CD4-positive, alpha-beta T cell treated with Interleukin-2 at 100 ng/mL for 4 hours (primary cell): ENCODE measurements at regions not wholly inside any gene's neighbourhood (a gene's known extent, or its start where the extent isn't known, plus 50 kb on each side); places are given as distances from the start of the nearest gene placed in this dataset.

Experiments used
- DNase-seq: peaks from one replicate; pipeline ENCODE4 v3.0.0-alpha.2; 2020; ENCODE audit warnings: low spot score

DNA sequence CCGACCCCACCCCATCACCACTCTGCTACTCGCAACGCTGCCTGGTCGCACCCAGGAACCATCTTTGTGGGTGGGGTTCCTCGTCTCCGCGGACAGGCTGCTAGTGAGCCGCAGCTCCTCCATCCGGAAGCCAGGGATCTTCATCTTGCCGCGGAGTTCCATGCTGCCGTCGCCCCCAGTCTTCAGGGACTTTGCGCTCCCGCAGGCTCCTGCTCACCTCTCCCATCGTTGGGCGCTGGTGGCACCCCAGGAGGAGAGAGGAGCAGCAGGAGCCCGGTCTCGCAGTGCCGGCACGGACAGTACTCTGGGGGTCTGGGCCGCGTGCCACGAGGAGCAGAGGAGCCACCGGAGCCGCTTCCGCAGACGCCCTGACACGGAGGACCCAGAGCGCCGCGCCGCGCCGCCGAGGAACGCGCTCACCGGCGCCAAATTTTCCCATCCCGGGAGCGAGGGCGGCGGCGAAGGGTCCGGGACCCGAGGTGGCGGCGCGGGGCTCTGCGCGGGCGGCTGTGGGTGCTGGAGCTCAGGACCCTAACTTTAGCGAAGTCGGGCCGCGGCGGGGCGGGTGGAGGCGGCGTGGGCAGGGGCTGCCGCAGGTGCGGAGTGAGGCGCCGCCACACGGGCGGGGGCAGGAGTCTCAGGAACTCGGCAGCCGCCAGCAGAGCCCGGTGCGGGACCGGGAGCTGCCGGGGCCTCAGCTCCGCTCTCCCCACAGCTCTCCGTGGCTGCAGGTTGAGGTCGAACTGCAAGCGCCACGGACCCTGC, 750.1 kb upstream of the SORCS1 start:
- no peak for DNase-seq

DNA sequence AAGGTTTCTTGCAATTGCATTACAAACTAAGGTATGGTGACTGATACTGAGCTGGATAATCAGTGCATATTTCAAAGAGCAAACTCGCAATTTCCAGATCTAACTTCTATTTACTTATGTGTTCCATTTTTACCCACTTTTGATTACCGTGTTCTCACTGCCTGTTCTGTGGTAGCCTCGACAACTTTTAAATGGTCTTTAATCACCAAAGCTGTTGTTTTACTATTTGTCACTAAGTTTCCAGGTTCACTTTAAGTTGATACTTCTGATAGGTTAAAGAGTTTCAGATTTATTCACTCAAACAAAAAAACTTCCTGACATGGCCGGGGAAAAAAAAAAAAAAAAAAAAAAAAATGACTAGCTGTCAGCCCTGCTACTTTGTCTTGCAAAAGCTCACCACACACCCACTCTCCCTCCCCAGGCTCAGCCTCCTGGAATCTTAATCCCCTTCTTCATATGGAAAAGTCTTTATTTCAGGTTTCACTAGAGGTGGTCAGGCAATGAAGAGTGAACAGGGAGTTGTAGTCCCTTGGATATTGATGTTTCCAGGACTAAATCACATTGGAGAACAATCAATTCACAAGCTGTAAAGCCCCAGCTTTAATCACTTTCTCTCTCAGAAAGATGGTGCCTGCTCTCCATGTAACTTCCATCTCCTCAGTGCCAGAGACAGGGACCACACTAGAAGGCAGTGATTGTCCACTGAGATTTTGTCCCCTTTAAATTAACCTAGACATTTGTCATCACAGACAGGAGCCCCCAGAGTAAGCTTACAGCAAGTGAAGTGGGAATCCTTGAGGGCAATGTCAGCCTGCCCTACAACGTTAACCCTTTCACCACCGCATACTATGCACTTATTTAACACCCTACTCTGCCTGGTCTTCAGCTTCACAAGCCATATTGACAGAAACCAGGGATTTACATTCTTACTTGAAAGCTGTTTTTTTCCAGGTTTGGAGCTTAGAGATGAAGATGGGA, 749.1 kb upstream of the SORCS1 start:
- no peak for DNase-seq

GRCh38 chr10:107901076-107901475, 736.6 kb upstream of the SORCS1 start:
- no peak for DNase-seq

- no peak for DNase-seq
Observed at GRCh38 chr10:107900131-107900530, 735.6 kb upstream of the SORCS1 start.

DNA sequence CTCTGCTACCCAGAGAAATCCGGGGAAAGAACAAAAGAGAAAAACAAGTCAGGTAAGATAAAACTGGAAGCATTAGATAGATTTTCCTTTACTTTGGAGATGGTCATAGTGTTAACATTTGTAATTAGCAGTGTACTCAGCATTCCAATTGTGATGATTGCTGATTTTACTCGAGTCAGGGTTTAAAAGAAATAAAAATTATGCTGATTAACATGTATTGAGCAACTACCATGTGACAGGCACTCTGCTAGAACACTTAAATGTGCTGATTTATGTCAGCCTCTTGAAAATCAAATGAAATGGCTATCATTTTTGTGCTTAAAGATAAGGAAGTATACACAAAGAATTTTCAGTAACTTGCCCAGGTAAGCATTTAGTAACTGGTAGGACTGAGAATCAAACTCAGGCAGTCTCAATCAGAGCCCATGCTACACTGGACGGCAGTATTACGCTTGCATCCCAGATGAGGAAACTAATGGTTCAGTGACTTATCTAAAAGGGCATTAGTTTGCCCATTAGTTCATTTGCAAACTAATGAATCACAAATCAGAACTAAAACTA, 735.1 kb upstream of the SORCS1 start:
- no peak for DNase-seq

GRCh38 chr10:107899075-107899474, 734.6 kb upstream of the SORCS1 start:
- no peak for DNase-seq

- no peak for DNase-seq
Observed at GRCh38 chr10:107898392-107898791, 733.9 kb upstream of the SORCS1 start.

GRCh38 chr10:107894516-107894915, 730.0 kb upstream of the SORCS1 start:
- DNase-seq, result no peak

GRCh38 chr10:107889105-107889504, 724.6 kb upstream of the SORCS1 start:
- no peak for DNase-seq

- no peak for DNase-seq
Observed at GRCh38 chr10:107880185-107880584, 715.7 kb upstream of the SORCS1 start.

GRCh38 chr10:107873007-107873406, 708.5 kb upstream of the SORCS1 start:
- no peak for DNase-seq

GRCh38 chr10:107865691-107866090, 701.2 kb upstream of the SORCS1 start:
- no peak for DNase-seq

DNA sequence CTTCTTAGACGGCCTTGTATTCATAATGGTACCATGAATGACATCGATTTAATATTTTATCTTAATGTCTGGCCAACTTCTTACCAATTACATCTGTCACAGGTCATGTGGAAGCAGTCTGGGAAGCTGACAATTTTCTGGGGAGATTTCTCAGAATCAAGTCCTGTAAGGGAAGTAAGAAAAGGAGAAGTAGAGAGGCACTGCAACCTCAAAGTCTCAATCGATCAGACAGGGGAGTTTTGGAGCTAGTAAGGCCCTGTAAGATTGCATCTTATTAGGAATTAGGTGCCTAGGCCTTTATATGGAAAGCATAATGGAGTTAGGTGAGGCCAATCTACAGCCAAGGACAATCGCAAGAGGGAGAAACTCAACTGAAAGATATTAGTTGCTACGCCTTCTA, 694.6 kb upstream of the SORCS1 start:
- no peak for DNase-seq

GRCh38 chr10:107856047-107856315, 691.5 kb upstream of the SORCS1 start:
- DNase-seq, result no peak

DNA sequence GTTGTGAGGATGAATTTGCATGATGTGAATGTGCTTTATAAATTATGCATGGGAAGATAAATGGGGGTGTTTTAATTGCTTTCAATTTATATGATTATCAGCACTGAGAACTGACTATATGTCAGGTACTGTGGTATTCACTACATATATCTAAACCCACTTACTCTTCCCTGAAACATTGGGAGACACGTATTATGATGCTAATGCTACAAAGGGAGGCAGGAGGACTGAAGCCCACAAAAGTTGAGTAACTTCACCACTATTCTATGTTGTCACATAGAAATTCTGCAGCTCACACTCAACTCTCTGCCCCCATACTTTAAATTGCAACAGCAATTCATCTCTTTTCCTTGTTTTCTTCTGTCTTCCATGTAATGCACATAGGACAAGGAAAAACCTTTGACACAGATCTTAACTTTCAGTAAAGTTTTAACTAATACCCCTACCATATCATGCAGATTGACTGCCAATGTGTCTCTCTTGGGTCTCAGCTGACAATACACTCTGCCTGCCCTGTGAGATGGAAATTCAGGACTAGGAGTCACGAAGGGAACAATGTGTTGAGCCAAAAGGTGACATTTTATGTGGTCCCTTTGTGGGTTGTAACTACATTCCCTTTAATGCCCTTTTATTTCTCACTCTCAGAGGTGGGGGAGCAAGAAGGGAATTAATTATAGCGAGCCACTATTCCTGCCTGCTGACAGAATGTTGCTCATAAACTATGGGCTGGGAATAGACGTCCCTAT, 691.0 kb upstream of the SORCS1 start:
- no peak for DNase-seq

DNA sequence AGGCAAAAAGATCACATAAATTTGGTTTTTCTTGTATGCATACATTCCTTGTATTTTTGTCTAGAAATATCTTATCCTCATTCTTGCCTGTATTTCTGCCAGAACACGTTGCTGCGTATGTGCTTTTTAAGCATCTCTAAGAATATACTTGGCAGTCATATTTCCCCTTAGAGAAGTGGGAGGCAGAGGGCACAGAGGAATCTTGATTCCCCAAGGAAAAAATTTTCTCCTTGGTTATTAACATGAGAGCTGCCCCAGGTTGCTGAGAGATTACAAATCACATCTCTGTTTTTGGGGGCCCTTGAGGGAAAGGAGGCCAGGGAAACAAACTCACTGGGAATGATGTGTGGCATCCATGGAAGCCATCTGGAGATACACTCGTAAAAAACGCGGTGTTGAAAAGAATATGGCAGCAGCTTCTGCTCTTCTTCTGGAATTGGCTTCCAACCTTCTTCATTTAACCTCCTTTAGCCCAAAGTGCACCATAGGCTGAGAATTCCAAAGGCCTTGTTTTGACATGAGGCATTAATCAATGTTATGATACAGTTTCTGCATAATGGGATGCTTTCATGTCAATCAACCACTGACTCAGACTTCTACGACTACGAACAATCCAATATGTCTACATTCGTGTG, 684.3 kb upstream of the SORCS1 start:
- no peak for DNase-seq

- DNase-seq, result no peak
Observed at GRCh38 chr10:107847620-107848019, 683.1 kb upstream of the SORCS1 start.

DNA sequence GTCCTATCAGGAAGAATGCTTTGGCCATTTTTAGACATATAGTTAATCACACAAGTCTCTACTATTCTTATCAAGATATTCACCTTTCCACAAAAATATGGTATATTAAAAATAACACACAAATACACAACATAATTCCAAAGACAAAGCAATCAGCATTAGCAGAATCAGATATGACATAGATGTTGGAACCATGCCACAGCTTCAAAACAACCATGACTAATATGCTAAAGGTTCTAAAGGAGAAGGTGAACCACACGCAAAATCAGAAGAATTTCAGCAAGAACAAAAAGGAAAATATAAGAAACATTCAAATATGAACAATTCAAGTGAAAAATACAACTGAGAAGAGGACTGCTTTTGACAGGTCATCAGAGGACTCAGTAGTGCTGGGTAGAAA, 670.2 kb upstream of the SORCS1 start:
- no peak for DNase-seq

GRCh38 chr10:107831772-107832171, 667.3 kb upstream of the SORCS1 start:
- DNase-seq, result no peak

- no peak for DNase-seq
Observed at GRCh38 chr10:107829161-107829560, 664.7 kb upstream of the SORCS1 start.

DNA sequence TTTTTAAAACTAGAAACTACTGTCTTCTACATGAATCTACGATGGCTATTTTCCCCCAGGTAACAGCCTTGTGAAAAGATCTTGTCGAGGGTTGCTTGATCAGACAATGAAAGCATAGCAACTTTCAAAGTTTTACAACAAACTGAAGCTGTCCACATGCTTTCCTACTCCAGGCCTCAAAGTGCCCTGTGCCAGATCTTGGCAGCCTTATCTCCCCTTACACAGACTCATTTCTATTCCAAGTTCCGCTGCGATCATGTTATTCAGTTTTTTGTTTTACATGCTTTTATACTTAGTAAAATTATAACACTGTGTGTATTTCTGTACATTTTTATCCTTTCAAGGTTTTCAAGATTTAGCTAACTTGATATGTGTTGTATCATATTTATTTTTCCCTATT, 661.7 kb upstream of the SORCS1 start:
- no peak for DNase-seq
